K562 (cell line): ENCODE measurements at regions not wholly inside any gene's neighbourhood (a gene's known extent, or its start where the extent isn't known, plus 50 kb on each side); places are given as distances from the start of the nearest gene placed in this dataset.

ENCODE experiments used
- ATAC-seq: fragments of 200-7000 bp; cut with Tn5 transposase; 3 replicates; pipeline ENCODE4 v1.9.1; 2020; ENCODE audit warnings: moderate library complexity
- BruUV-seq: library from RNA; stranded (reverse); fragments of 400-500 nt; replicated peaks from 2 replicates; lab custom pipeline; 2021; lab: Mats Ljungman, UMichigan
- CTCF ChIA-PET: fragments of 300-600 bp; formaldehyde crosslinking; extraction: SDS; loops from one replicate; lab custom pipeline; 2021; ENCODE audit warnings: low intra/inter-chr PET ratio; lab: Yijun Ruan, JAX
- POLR2A ChIA-PET: fragments of 300-600, 350-650 bp; sonication (Branson Sonifier 250); formaldehyde crosslinking; extraction: SDS; loops from one replicate; lab custom pipeline; 2021; ENCODE audit warnings: antibody characterized with exemption, inconsistent platforms; lab: Yijun Ruan, JAX
- DNase-seq, 4 experiments: peaks; one replicate each; pipeline versions ENCODE4 v3.0.0 to v3.0.0-alpha.2; 2011 to 2018; ENCODE audit warnings: low spot score in 3 of 4, mixed read lengths in 3 of 4; ENCODE audit errors: extremely low read depth in 1 of 4
- FAIRE-seq: peaks from 2 replicates; lab custom pipeline; 2011; peaks lifted over from hg19 to GRCh38; lab: Jason Lieb, UNC
- H2AFZ ChIP-seq: 2 replicates; pipeline ENCODE4 v1.6.0; 2011; ENCODE audit warnings: low read depth, low read length, control low read depth, inconsistent platforms
- H3K27ac ChIP-seq: fragments of 200-600 bp; 3 replicates; pipeline ENCODE4 v1.8.0; 2011; ENCODE audit warnings: low read depth, mild to moderate bottlenecking, control low read depth, inconsistent platforms, low read length, moderate library complexity, mixed read lengths; ENCODE audit errors: extremely low read depth
- H3K27me3 ChIP-seq, 2 experiments: fragments of 300-600 bp in 1 of 2; 2 replicates in 1 of 2; 3 replicates in 1 of 2; pipeline versions ENCODE4 v1.6.0 to v1.8.0; 2011; ENCODE audit warnings: inconsistent platforms in 2 of 2, low read length in 2 of 2, mild to moderate bottlenecking in 1 of 2, mixed read lengths in 1 of 2, moderate library complexity in 1 of 2; ENCODE audit not compliant: control insufficient read depth in 2 of 2, insufficient read depth in 2 of 2
- H3K36me3 ChIP-seq: fragments of 300-600 bp; 3 replicates; pipeline ENCODE4 v1.8.0; 2011; ENCODE audit warnings: mild to moderate bottlenecking, low read length, inconsistent platforms; ENCODE audit not compliant: control insufficient read depth, insufficient read depth
- H3K4me1 ChIP-seq, 2 experiments: fragments of 200-600 bp in 1 of 2; replicated peaks in 1 of 2; 2 replicates in 1 of 2; 3 replicates in 1 of 2; pipeline versions ENCODE4 v1.5.1 to v1.8.0; 2011; ENCODE audit warnings: inconsistent platforms in 2 of 2, low read length in 2 of 2, mild to moderate bottlenecking in 1 of 2, mixed read lengths in 1 of 2, moderate library complexity in 1 of 2; ENCODE audit not compliant: control insufficient read depth in 2 of 2, insufficient read depth in 2 of 2
- H3K4me2 ChIP-seq: 2 replicates; pipeline ENCODE4 v1.6.1; 2011; ENCODE audit warnings: low read length, control low read depth, inconsistent platforms, mixed read lengths; ENCODE audit not compliant: insufficient read depth
- H3K4me3 ChIP-seq: fragments of 200-600 bp; sonication (generic), shearing (Covaris generic); 2 replicates; pipeline ENCODE4 v1.5.1; 2016; ENCODE audit warnings: control low read depth, inconsistent platforms
- H3K79me2 ChIP-seq: fragments of 200-600 bp; 3 replicates; pipeline ENCODE4 v1.8.0; 2011; ENCODE audit warnings: low read length, inconsistent platforms; ENCODE audit not compliant: control insufficient read depth, insufficient read depth
- H3K9ac ChIP-seq, 2 experiments: 2 replicates each; pipeline versions ENCODE4 v1.6.0 to v1.6.1; 2011; ENCODE audit warnings: low read depth in 2 of 2, low read length in 2 of 2, control low read depth in 1 of 2, inconsistent platforms in 1 of 2, mild to moderate bottlenecking in 1 of 2, mixed read lengths in 1 of 2; ENCODE audit not compliant: insufficient read depth in 1 of 2
- H3K9me1 ChIP-seq: one replicate; pipeline ENCODE4 v1.6.0; 2011; ENCODE audit warnings: inconsistent platforms, mild to moderate bottlenecking, low read length, moderate library complexity; ENCODE audit not compliant: control insufficient read depth, insufficient read depth
- H3K9me3 ChIP-seq: replicated peaks from 2 replicates; pipeline ENCODE4 v1.5.1; 2011; ENCODE audit warnings: low read depth, low read length, inconsistent platforms; ENCODE audit not compliant: control insufficient read depth, insufficient read depth
- H4K20me1 ChIP-seq: replicated peaks from 2 replicates; pipeline ENCODE4 v1.6.1; 2011; ENCODE audit warnings: low read length, inconsistent platforms, mixed read lengths; ENCODE audit not compliant: control insufficient read depth, insufficient read depth
- E2F6 ChIP-seq, 2 experiments: IDR thresholded peaks; 2 replicates each; pipeline ENCODE4 v1.6.1; 2011; ENCODE audit warnings: borderline replicate concordance in 1 of 2, control low read depth in 1 of 2, low read depth in 1 of 2, low read length in 1 of 2, mild to moderate bottlenecking in 1 of 2, mixed read lengths in 1 of 2, moderate library complexity in 1 of 2; ENCODE audit not compliant: insufficient read depth in 1 of 2, insufficient read length in 1 of 2, poor library complexity in 1 of 2, severe bottlenecking in 1 of 2; ENCODE audit errors: extremely low read depth in 1 of 2
- MAX ChIP-seq: sonication (generic); formaldehyde crosslinking; IDR thresholded peaks from 2 replicates; pipeline ENCODE4 v1.9.0; 2022; ENCODE audit warnings: mild to moderate bottlenecking, missing genetic modification reagents
- SIN3B ChIP-seq: fragments of 450-650 bp; IDR thresholded peaks from 2 replicates; pipeline ENCODE4 v1.6.1; 2017; ENCODE audit warnings: low read depth, mild to moderate bottlenecking, moderate library complexity
- STAT5A ChIP-seq: IDR thresholded peaks from 2 replicates; pipeline ENCODE4 v1.6.1; 2012; ENCODE audit warnings: low read length, inconsistent platforms, borderline replicate concordance
- ZNF699 ChIP-seq: fragments of 250-450 bp; sonication (Bioruptor Pico); IDR thresholded peaks from 2 replicates; pipeline ENCODE4 v1.8.0; 2021; ENCODE audit warnings: mild to moderate bottlenecking, moderate library complexity; ENCODE audit not compliant: insufficient replicate concordance
- WGBS: fragments of 100-300 bp; shearing (Covaris generic); methylation state at CpG from one replicate; pipeline ENCODE4 v1.1.6; 2016; ENCODE audit warnings: low coverage, mixed read lengths; ENCODE audit not compliant: insufficient coverage; ENCODE audit errors: missing lambda C conversion rate; 5-methylcytosine and 5-hydroxymethylcytosine counted together
- in situ Hi-C: fragments of 300-500 bp; cut with MboI; formaldehyde crosslinking; loops from 4 replicates; pipeline ENCODE4 v1.15.0; 2018; ENCODE audit warnings: inconsistent platforms, mixed read lengths
- intact Hi-C: fragments of 100-400 bp; cut with micrococcal nuclease; formaldehyde crosslinking; loops from 2 replicates; pipeline ENCODE4 v1.14.2; 2022

DNA sequence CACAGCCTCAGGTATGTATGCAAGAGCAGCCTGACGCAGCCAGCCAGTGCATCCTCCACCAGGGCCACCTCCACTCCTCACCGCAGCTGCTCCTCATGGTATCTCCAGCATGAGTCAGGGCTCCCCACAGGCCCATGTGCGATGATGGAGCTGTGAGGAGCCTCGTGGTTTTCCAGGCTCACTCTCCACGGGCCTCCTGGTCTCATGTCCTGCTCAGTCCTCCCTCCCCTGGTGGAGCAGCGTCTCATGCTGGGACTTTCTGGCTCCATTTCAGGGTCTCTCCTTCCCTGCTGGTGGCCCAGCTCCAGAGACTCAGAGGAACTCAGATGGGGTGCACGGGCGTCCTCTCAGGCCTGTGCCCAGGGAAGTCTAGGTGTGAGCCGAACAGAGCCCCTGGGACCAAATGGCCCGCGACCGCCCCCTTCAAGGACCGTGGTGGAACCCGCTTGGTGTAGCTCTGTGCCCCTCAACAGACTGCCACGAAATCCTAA lies 70.4 kb downstream of the METRNL start:
- H4K20me1 ChIP-seq, result no peaks in the 10 kb centered on the region
- no peak overlapping the region for H3K27ac ChIP-seq
- H3K9me1 ChIP-seq, result no peaks in the 10 kb centered on the region
- H3K36me3 ChIP-seq, result no peaks in the 10 kb centered on the region
- H3K9ac ChIP-seq, result no peak overlapping the region; a peak in 1 of 4 replicates
- H3K4me2 ChIP-seq, result no peak overlapping the region
- no peaks in the 10 kb centered on the region; the same call in 1 of the 2 replicates for H3K9me3 ChIP-seq
- peak overlapping the region; percentile 25; the same call in 1 of the 2 replicates for H2AFZ ChIP-seq
- DNase-seq (peak in 1 of 4 experiments; percentile 4), ATAC-seq (peak; percentile 43; the same call in 2 of the 3 replicates), FAIRE-seq (no peak)
- H3K4me3 ChIP-seq, result no peak overlapping the region
- ChIA-PET POLR2A (interaction anchor here (1.6 to 3.5 kb wide), 3 partner anchors 10 to 16 kb away, joined by 4 to 10 read pairs (median 5); no protein-coding TSS in a partner anchor), CTCF (no interaction called here)
- 11% methylated on average over 15 of the region's 15 CpGs for WGBS
- intact Hi-C loops, result no loop called here
- TF ChIP-seq ZNF699 (CRISPR knock-in tag) (no peak), MAX (CRISPR knock-in tag) (peak; percentile 75), SIN3B (no peak), STAT5A (no peak), E2F6 (IDR thresholded peaks at IDR 0.05; ENCODE audit: borderline replicate concordance in 1 of 2, extremely low read depth in 1 of 2, insufficient read depth in 1 of 2, insufficient read length in 1 of 2, low read depth in 1 of 2, low read length in 1 of 2, poor library complexity in 1 of 2, severe bottlenecking in 1 of 2) (peak in 1 of 2 experiments; percentile 8)
- H3K27me3 ChIP-seq, result peaks cover 13 to 60% of the 10 kb centered on the region in 2 experiments
- BruUV-seq, result no TSS peak
- H3K79me2 ChIP-seq, result no peaks in the 10 kb centered on the region
- peaks cover 2 to 34% of the 10 kb centered on the region in 2 experiments; a peak in 4 of 5 replicates for H3K4me1 ChIP-seq
- in situ Hi-C loops, result no loop called here
